ENCODE measurements at regions not wholly inside any gene's neighbourhood (a gene's known extent, or its start where the extent isn't known, plus 50 kb on each side); places are given as distances from the start of the nearest gene placed in this dataset.

- H3K36me3 ChIP-seq (ENCODE audit: control insufficient read depth in 1 of 2, insufficient read depth in 2 of 2, low read depth in 1 of 2, low read length in 2 of 2) = no peaks in the 10 kb centered on the region
- H3K27me3 ChIP-seq (ENCODE audit: control insufficient read depth in 1 of 2, insufficient read depth in 1 of 2, low read length in 2 of 2) = peaks cover 0 to 18% of the 10 kb centered on the region in 2 experiments
- no peak overlapping the region for H3K27ac ChIP-seq (ENCODE audit: low read length, poor library complexity, severe bottlenecking)
- H4K8ac ChIP-seq (ENCODE audit: low read length) = no peak overlapping the region
- no peaks in the 10 kb centered on the region for H3K9me3 ChIP-seq (ENCODE audit: control insufficient read depth, low read length)
- no peak overlapping the region for H2BK5ac ChIP-seq (ENCODE audit: low read depth, low read length, poor library complexity, severe bottlenecking)
- H2BK12ac ChIP-seq (ENCODE audit: low read length in 2 of 2) = no peak overlapping the region
- no CpG with 5 or more reads among the region's 1 CpG for WGBS
- no peak overlapping the region for H3K18ac ChIP-seq (ENCODE audit: low read depth in 1 of 2, low read length in 2 of 2)
- H3K4me2 ChIP-seq (ENCODE audit: low read length, poor library complexity, severe bottlenecking) = no peak overlapping the region
- no peak overlapping the region for H3K23ac ChIP-seq (ENCODE audit: low read length in 2 of 2)
- H2AK5ac ChIP-seq (ENCODE audit: low read length, severe bottlenecking) = no peak overlapping the region
- H2AFZ ChIP-seq (ENCODE audit: low read depth, low read length) = no peak overlapping the region
- H2BK15ac ChIP-seq (ENCODE audit: low read depth, poor library complexity, severe bottlenecking) = no peak overlapping the region
- no peak overlapping the region for H3K4me3 ChIP-seq (ENCODE audit: insufficient read depth in 1 of 2, low read depth in 1 of 2, low read length in 2 of 2)
- no peaks in the 10 kb centered on the region for H3K4me1 ChIP-seq (ENCODE audit: control insufficient read depth, insufficient read depth, low read depth, low read length)
- no peak overlapping the region for H3K9ac ChIP-seq (ENCODE audit: low read length)
- H3K79me1 ChIP-seq (replicated peaks; ENCODE audit: low read length, poor library complexity, severe bottlenecking) = no peaks in the 10 kb centered on the region
- H3K14ac ChIP-seq (ENCODE audit: low read length in 2 of 2) = no peak overlapping the region
- no peak overlapping the region for H2BK120ac ChIP-seq (ENCODE audit: low read depth, low read length)
- no peak overlapping the region for H4K91ac ChIP-seq (ENCODE audit: low read length)
- H3K4ac ChIP-seq (ENCODE audit: low read depth in 1 of 2, low read length in 2 of 2) = no peak overlapping the region
- no peak for DNase-seq
Observed at GRCh38 chrX:38993500-38993899, 192.2 kb downstream of the MID1IP1 start.

GRCh38 chrX:38999099-38999498 lies 197.8 kb downstream of the MID1IP1 start:
- Histone ChIP-seq H3K79me1 (replicated peaks; ENCODE audit: low read length, poor library complexity, severe bottlenecking) (no peaks in the 10 kb centered on the region), H3K4ac (ENCODE audit: low read depth in 1 of 2, low read length in 2 of 2) (no peak overlapping the region), H3K27ac (ENCODE audit: low read length, poor library complexity, severe bottlenecking) (no peak overlapping the region), H3K4me2 (ENCODE audit: low read length, poor library complexity, severe bottlenecking) (no peak overlapping the region), H2AFZ (ENCODE audit: low read depth, low read length) (no peak overlapping the region), H2BK12ac (ENCODE audit: low read length in 2 of 2) (no peak overlapping the region), H3K4me3 (ENCODE audit: insufficient read depth in 1 of 2, low read depth in 1 of 2, low read length in 2 of 2) (no peak overlapping the region), H3K4me1 (ENCODE audit: control insufficient read depth, insufficient read depth, low read depth, low read length) (no peaks in the 10 kb centered on the region), H3K36me3 (ENCODE audit: control insufficient read depth in 1 of 2, insufficient read depth in 2 of 2, low read depth in 1 of 2, low read length in 2 of 2) (no peaks in the 10 kb centered on the region), H3K23ac (ENCODE audit: low read length in 2 of 2) (no peak overlapping the region), H3K18ac (ENCODE audit: low read depth in 1 of 2, low read length in 2 of 2) (no peak overlapping the region), H3K9ac (ENCODE audit: low read length) (no peak overlapping the region), H3K27me3 (ENCODE audit: control insufficient read depth in 1 of 2, insufficient read depth in 1 of 2, low read length in 2 of 2) (peaks cover 0 to 9% of the 10 kb centered on the region in 2 experiments), H2BK15ac (ENCODE audit: low read depth, poor library complexity, severe bottlenecking) (no peak overlapping the region), H4K8ac (ENCODE audit: low read length) (no peak overlapping the region), H2AK5ac (ENCODE audit: low read length, severe bottlenecking) (no peak overlapping the region), H3K9me3 (ENCODE audit: control insufficient read depth, low read length) (no peaks in the 10 kb centered on the region), H2BK5ac (ENCODE audit: low read depth, low read length, poor library complexity, severe bottlenecking) (no peak overlapping the region), H2BK120ac (ENCODE audit: low read depth, low read length) (no peak overlapping the region), H3K14ac (ENCODE audit: low read length in 2 of 2) (no peak overlapping the region), H4K91ac (ENCODE audit: low read length) (no peak overlapping the region)
- 80% methylated on average over 1 of the region's 2 CpGs for WGBS
- no peak for DNase-seq

- Histone ChIP-seq H3K4me3 (ENCODE audit: insufficient read depth in 1 of 2, low read depth in 1 of 2, low read length in 2 of 2) (no peak overlapping the region), H4K8ac (ENCODE audit: low read length) (no peak overlapping the region), H2BK15ac (ENCODE audit: low read depth, poor library complexity, severe bottlenecking) (no peak overlapping the region), H2AFZ (ENCODE audit: low read depth, low read length) (no peak overlapping the region), H3K23ac (ENCODE audit: low read length in 2 of 2) (no peak overlapping the region), H3K14ac (ENCODE audit: low read length in 2 of 2) (no peak overlapping the region), H3K18ac (ENCODE audit: low read depth in 1 of 2, low read length in 2 of 2) (no peak overlapping the region), H2BK12ac (ENCODE audit: low read length in 2 of 2) (no peak overlapping the region), H3K4me1 (ENCODE audit: control insufficient read depth, insufficient read depth, low read depth, low read length) (no peaks in the 10 kb centered on the region), H3K27ac (ENCODE audit: low read length, poor library complexity, severe bottlenecking) (no peak overlapping the region), H2AK5ac (ENCODE audit: low read length, severe bottlenecking) (no peak overlapping the region), H3K9me3 (ENCODE audit: control insufficient read depth, low read length) (no peaks in the 10 kb centered on the region), H3K79me1 (replicated peaks; ENCODE audit: low read length, poor library complexity, severe bottlenecking) (no peaks in the 10 kb centered on the region), H2BK5ac (ENCODE audit: low read depth, low read length, poor library complexity, severe bottlenecking) (no peak overlapping the region), H3K9ac (ENCODE audit: low read length) (no peak overlapping the region), H3K4ac (ENCODE audit: low read depth in 1 of 2, low read length in 2 of 2) (no peak overlapping the region), H3K27me3 (ENCODE audit: control insufficient read depth in 1 of 2, insufficient read depth in 1 of 2, low read length in 2 of 2) (peaks cover 0 to 7% of the 10 kb centered on the region in 2 experiments), H3K4me2 (ENCODE audit: low read length, poor library complexity, severe bottlenecking) (no peak overlapping the region), H3K36me3 (ENCODE audit: control insufficient read depth in 1 of 2, insufficient read depth in 2 of 2, low read depth in 1 of 2, low read length in 2 of 2) (no peaks in the 10 kb centered on the region), H2BK120ac (ENCODE audit: low read depth, low read length) (no peak overlapping the region), H4K91ac (ENCODE audit: low read length) (no peak overlapping the region)
- 80% methylated on average over 1 of the region's 2 CpGs for WGBS
- peak; percentile 46 for DNase-seq
Observed at GRCh38 chrX:38999967-39000745, 198.9 kb downstream of the MID1IP1 start.

GRCh38 chrX:39000802-39001201 lies 199.5 kb downstream of the MID1IP1 start:
- DNase-seq = peak; percentile 19
- H3K9me3 ChIP-seq (ENCODE audit: control insufficient read depth, low read length) = no peaks in the 10 kb centered on the region
- no peak overlapping the region for H3K4me3 ChIP-seq (ENCODE audit: insufficient read depth in 1 of 2, low read depth in 1 of 2, low read length in 2 of 2)

More at GRCh38 chrX:39000802-39001201, 199.5 kb downstream of the MID1IP1 start:
- Histone ChIP-seq H3K27me3 (ENCODE audit: control insufficient read depth in 1 of 2, insufficient read depth in 1 of 2, low read length in 2 of 2) (peaks cover 0 to 7% of the 10 kb centered on the region in 2 experiments), H2BK12ac (ENCODE audit: low read length in 2 of 2) (no peak overlapping the region), H3K79me1 (replicated peaks; ENCODE audit: low read length, poor library complexity, severe bottlenecking) (no peaks in the 10 kb centered on the region), H2AFZ (ENCODE audit: low read depth, low read length) (no peak overlapping the region), H3K18ac (ENCODE audit: low read depth in 1 of 2, low read length in 2 of 2) (no peak overlapping the region), H2AK5ac (ENCODE audit: low read length, severe bottlenecking) (no peak overlapping the region), H3K4ac (ENCODE audit: low read depth in 1 of 2, low read length in 2 of 2) (no peak overlapping the region), H4K91ac (ENCODE audit: low read length) (no peak overlapping the region), H3K4me2 (ENCODE audit: low read length, poor library complexity, severe bottlenecking) (no peak overlapping the region), H4K8ac (ENCODE audit: low read length) (no peak overlapping the region), H3K9ac (ENCODE audit: low read length) (no peak overlapping the region), H3K27ac (ENCODE audit: low read length, poor library complexity, severe bottlenecking) (no peak overlapping the region), H3K23ac (ENCODE audit: low read length in 2 of 2) (no peak overlapping the region), H3K14ac (ENCODE audit: low read length in 2 of 2) (no peak overlapping the region), H2BK120ac (ENCODE audit: low read depth, low read length) (no peak overlapping the region), H3K36me3 (ENCODE audit: control insufficient read depth in 1 of 2, insufficient read depth in 2 of 2, low read depth in 1 of 2, low read length in 2 of 2) (no peaks in the 10 kb centered on the region), H2BK5ac (ENCODE audit: low read depth, low read length, poor library complexity, severe bottlenecking) (no peak overlapping the region), H2BK15ac (ENCODE audit: low read depth, poor library complexity, severe bottlenecking) (no peak overlapping the region), H3K4me1 (ENCODE audit: control insufficient read depth, insufficient read depth, low read depth, low read length) (no peaks in the 10 kb centered on the region)
- no CpG with 5 or more reads among the region's 1 CpG for WGBS
